ENCODE measurements at regions not wholly inside any gene's neighbourhood (a gene's known extent, or its start where the extent isn't known, plus 50 kb on each side); places are given as distances from the start of the nearest gene placed in this dataset.

GRCh38 chr3:104549099-104549714 is 817.5 kb upstream of the ALCAM start:
- 56% methylated on average over 4 of the region's 4 CpGs for WGBS
- intact Hi-C loops (cut with DNase I) = no loop called here
- no peak overlapping the region for H3K27ac ChIP-seq (replicated peaks in 1 of 4)
- DNase-seq (ENCODE audit: extremely low spot score) = no peak
- H3K9me3 ChIP-seq = no peaks in the 10 kb centered on the region
- no peaks in the 10 kb centered on the region for H3K4me1 ChIP-seq
- H3K4me3 ChIP-seq = no peak overlapping the region
- H3K36me3 ChIP-seq = no peaks in the 10 kb centered on the region
- H3K27me3 ChIP-seq = no peaks in the 10 kb centered on the region
- no peak for TF ChIP-seq POLR2A (IDR thresholded peaks at IDR 0.05; ENCODE audit: low read depth)
- TF ChIP-seq POLR2AphosphoS5 (IDR thresholded peaks at IDR 0.05) = no peak
- TF ChIP-seq CTCF (IDR thresholded peaks at IDR 0.05) = no peak

GRCh38 chr3:104553121-104553520 is 813.6 kb upstream of the ALCAM start:
- 77% methylated on average over 1 of the region's 1 CpG for WGBS

GRCh38 chr3:104554425-104554824 is 812.3 kb upstream of the ALCAM start:
- TF ChIP-seq POLR2AphosphoS5 (IDR thresholded peaks at IDR 0.05) (no peak), POLR2A (IDR thresholded peaks at IDR 0.05; ENCODE audit: low read depth) (no peak), EP300 (IDR thresholded peaks at IDR 0.05) (no peak), CTCF (IDR thresholded peaks at IDR 0.05) (no peak)
- H3K4me3 ChIP-seq = no peak overlapping the region
- 98% methylated on average over 4 of the region's 4 CpGs for WGBS
- no peaks in the 10 kb centered on the region for H3K4me1 ChIP-seq
- H3K27me3 ChIP-seq = no peaks in the 10 kb centered on the region
- H3K36me3 ChIP-seq = no peaks in the 10 kb centered on the region
- intact Hi-C loops (cut with DNase I) = no loop called here
- no peak for DNase-seq (ENCODE audit: extremely low spot score)
- H3K9me3 ChIP-seq = no peaks in the 10 kb centered on the region
- no peak overlapping the region for H3K27ac ChIP-seq (replicated peaks in 1 of 4)

More at GRCh38 chr3:104553121-104553520, 813.6 kb upstream of the ALCAM start:
- Histone ChIP-seq H3K4me3 (no peak overlapping the region), H3K27ac (replicated peaks in 1 of 4) (no peak overlapping the region), H3K36me3 (no peaks in the 10 kb centered on the region), H3K9me3 (no peaks in the 10 kb centered on the region), H3K4me1 (no peaks in the 10 kb centered on the region), H3K27me3 (no peaks in the 10 kb centered on the region)
- DNase-seq (ENCODE audit: extremely low spot score) = no peak
- TF ChIP-seq CTCF (IDR thresholded peaks at IDR 0.05) (no peak), POLR2A (IDR thresholded peaks at IDR 0.05; ENCODE audit: low read depth) (no peak), POLR2AphosphoS5 (IDR thresholded peaks at IDR 0.05) (no peak), EP300 (IDR thresholded peaks at IDR 0.05) (no peak)
- intact Hi-C loops (cut with DNase I) = no loop called here

GRCh38 chr3:104555728-104556127 is 811.0 kb upstream of the ALCAM start:
- TF ChIP-seq CTCF (IDR thresholded peaks at IDR 0.05) = no peak
- no peak for TF ChIP-seq POLR2AphosphoS5 (IDR thresholded peaks at IDR 0.05)
- Histone ChIP-seq H3K27ac (replicated peaks in 1 of 4) (no peak overlapping the region), H3K9me3 (no peaks in the 10 kb centered on the region), H3K27me3 (no peaks in the 10 kb centered on the region), H3K4me3 (no peak overlapping the region), H3K4me1 (no peaks in the 10 kb centered on the region), H3K36me3 (no peaks in the 10 kb centered on the region)
- intact Hi-C loops (cut with DNase I) = no loop called here
- no peak for DNase-seq (ENCODE audit: extremely low spot score)
- 63% methylated on average over 1 of the region's 1 CpG for WGBS
